ENCODE measurements at regions not wholly inside any gene's neighbourhood (a gene's known extent, or its start where the extent isn't known, plus 50 kb on each side); places are given as distances from the start of the nearest gene placed in this dataset.

- no peak for TF ChIP-seq CTCF (IDR thresholded peaks at IDR 0.05)
- no peak for TF ChIP-seq POLR2A (IDR thresholded peaks at IDR 0.05)
Measured at GRCh38 chr15:36498916-36499315, 80.5 kb upstream of the CDIN1 start.

Data from esophagus squamous epithelium (tissue), 4 donors.